K562 (cell line): ENCODE measurements at regions not wholly inside any gene's neighbourhood (a gene's known extent, or its start where the extent isn't known, plus 50 kb on each side); places are given as distances from the start of the nearest gene placed in this dataset.

ENCODE experiments used
- ATAC-seq: fragments of 200-7000 bp; cut with Tn5 transposase; 3 replicates; pipeline ENCODE4 v1.9.1; 2020; ENCODE audit warnings: moderate library complexity
- BruUV-seq: library from RNA; stranded (reverse); fragments of 400-500 nt; replicated peaks from 2 replicates; lab custom pipeline; 2021; lab: Mats Ljungman, UMichigan
- CTCF ChIA-PET: fragments of 300-600 bp; formaldehyde crosslinking; extraction: SDS; loops from one replicate; lab custom pipeline; 2021; ENCODE audit warnings: low intra/inter-chr PET ratio; lab: Yijun Ruan, JAX
- POLR2A ChIA-PET: fragments of 300-600, 350-650 bp; sonication (Branson Sonifier 250); formaldehyde crosslinking; extraction: SDS; loops from one replicate; lab custom pipeline; 2021; ENCODE audit warnings: antibody characterized with exemption, inconsistent platforms; lab: Yijun Ruan, JAX
- DNase-seq, 4 experiments: peaks; one replicate each; pipeline versions ENCODE4 v3.0.0 to v3.0.0-alpha.2; 2011 to 2018; ENCODE audit warnings: low spot score in 3 of 4, mixed read lengths in 3 of 4; ENCODE audit errors: extremely low read depth in 1 of 4
- FAIRE-seq: peaks from 2 replicates; lab custom pipeline; 2011; peaks lifted over from hg19 to GRCh38; lab: Jason Lieb, UNC
- H2AFZ ChIP-seq: 2 replicates; pipeline ENCODE4 v1.6.0; 2011; ENCODE audit warnings: low read depth, low read length, control low read depth, inconsistent platforms
- H3K27ac ChIP-seq: fragments of 200-600 bp; 3 replicates; pipeline ENCODE4 v1.8.0; 2011; ENCODE audit warnings: low read depth, mild to moderate bottlenecking, control low read depth, inconsistent platforms, low read length, moderate library complexity, mixed read lengths; ENCODE audit errors: extremely low read depth
- H3K27me3 ChIP-seq, 2 experiments: fragments of 300-600 bp in 1 of 2; 2 replicates in 1 of 2; 3 replicates in 1 of 2; pipeline versions ENCODE4 v1.6.0 to v1.8.0; 2011; ENCODE audit warnings: inconsistent platforms in 2 of 2, low read length in 2 of 2, mild to moderate bottlenecking in 1 of 2, mixed read lengths in 1 of 2, moderate library complexity in 1 of 2; ENCODE audit not compliant: control insufficient read depth in 2 of 2, insufficient read depth in 2 of 2
- H3K36me3 ChIP-seq: fragments of 300-600 bp; 3 replicates; pipeline ENCODE4 v1.8.0; 2011; ENCODE audit warnings: mild to moderate bottlenecking, low read length, inconsistent platforms; ENCODE audit not compliant: control insufficient read depth, insufficient read depth
- H3K4me1 ChIP-seq, 2 experiments: fragments of 200-600 bp in 1 of 2; replicated peaks in 1 of 2; 2 replicates in 1 of 2; 3 replicates in 1 of 2; pipeline versions ENCODE4 v1.5.1 to v1.8.0; 2011; ENCODE audit warnings: inconsistent platforms in 2 of 2, low read length in 2 of 2, mild to moderate bottlenecking in 1 of 2, mixed read lengths in 1 of 2, moderate library complexity in 1 of 2; ENCODE audit not compliant: control insufficient read depth in 2 of 2, insufficient read depth in 2 of 2
- H3K4me2 ChIP-seq: 2 replicates; pipeline ENCODE4 v1.6.1; 2011; ENCODE audit warnings: low read length, control low read depth, inconsistent platforms, mixed read lengths; ENCODE audit not compliant: insufficient read depth
- H3K4me3 ChIP-seq: fragments of 200-600 bp; sonication (generic), shearing (Covaris generic); 2 replicates; pipeline ENCODE4 v1.5.1; 2016; ENCODE audit warnings: control low read depth, inconsistent platforms
- H3K79me2 ChIP-seq: fragments of 200-600 bp; 3 replicates; pipeline ENCODE4 v1.8.0; 2011; ENCODE audit warnings: low read length, inconsistent platforms; ENCODE audit not compliant: control insufficient read depth, insufficient read depth
- H3K9ac ChIP-seq, 2 experiments: 2 replicates each; pipeline versions ENCODE4 v1.6.0 to v1.6.1; 2011; ENCODE audit warnings: low read depth in 2 of 2, low read length in 2 of 2, control low read depth in 1 of 2, inconsistent platforms in 1 of 2, mild to moderate bottlenecking in 1 of 2, mixed read lengths in 1 of 2; ENCODE audit not compliant: insufficient read depth in 1 of 2
- H3K9me1 ChIP-seq: one replicate; pipeline ENCODE4 v1.6.0; 2011; ENCODE audit warnings: inconsistent platforms, mild to moderate bottlenecking, low read length, moderate library complexity; ENCODE audit not compliant: control insufficient read depth, insufficient read depth
- H3K9me3 ChIP-seq: replicated peaks from 2 replicates; pipeline ENCODE4 v1.5.1; 2011; ENCODE audit warnings: low read depth, low read length, inconsistent platforms; ENCODE audit not compliant: control insufficient read depth, insufficient read depth
- H4K20me1 ChIP-seq: replicated peaks from 2 replicates; pipeline ENCODE4 v1.6.1; 2011; ENCODE audit warnings: low read length, inconsistent platforms, mixed read lengths; ENCODE audit not compliant: control insufficient read depth, insufficient read depth
- BMI1 ChIP-seq: fragments of 150-350 bp; IDR thresholded peaks from 2 replicates; pipeline ENCODE4 v1.6.1; 2014; ENCODE audit warnings: low read length
- BRD9 ChIP-seq: fragments of 450-650 bp; IDR thresholded peaks from 2 replicates; pipeline ENCODE4 v1.6.1; 2018; ENCODE audit warnings: low read depth; ENCODE audit not compliant: partially characterized antibody
- CBX1 ChIP-seq: sonication (generic); IDR thresholded peaks from 2 replicates; pipeline ENCODE4 v1.6.1; 2016; ENCODE audit warnings: antibody characterized with exemption, low read depth, mild to moderate bottlenecking
- CTCFL ChIP-seq: IDR thresholded peaks from 2 replicates; pipeline ENCODE4 v1.6.1; 2011; ENCODE audit warnings: borderline replicate concordance, low read depth, mild to moderate bottlenecking, moderate library complexity, low read length; ENCODE audit not compliant: insufficient read depth, poor library complexity, severe bottlenecking
- KAT2B ChIP-seq: IDR thresholded peaks from one replicate; pipeline ENCODE4 v1.6.1; 2012; ENCODE audit warnings: low read depth, mild to moderate bottlenecking, control low read depth, inconsistent platforms, low read length, moderate library complexity
- RERE ChIP-seq: sonication (generic); formaldehyde crosslinking; IDR thresholded peaks from 2 replicates; pipeline ENCODE4 v1.8.0; 2023; ENCODE audit warnings: missing genetic modification reagents, mild to moderate bottlenecking, borderline replicate concordance
- SNIP1 ChIP-seq: fragments of 450-650 bp; IDR thresholded peaks from 2 replicates; pipeline ENCODE4 v1.7.1; 2017; ENCODE audit warnings: low read depth, mild to moderate bottlenecking
- TSC22D4 ChIP-seq: fragments of 450-650 bp; IDR thresholded peaks from 2 replicates; pipeline ENCODE4 v1.6.1; 2016; ENCODE audit warnings: missing genetic modification characterization, missing biosample characterization, control low read depth
- ZBTB9 ChIP-seq: fragments of 450-650 bp; formaldehyde crosslinking; IDR thresholded peaks from 2 replicates; pipeline ENCODE4 v1.4.0; 2020; ENCODE audit warnings: mild to moderate bottlenecking, moderate library complexity
- ZKSCAN8 ChIP-seq: fragments of 200-800 bp; sonication (Bioruptor generic); IDR thresholded peaks from 2 replicates; pipeline ENCODE4 v1.6.1; 2016; ENCODE audit warnings: missing genetic modification characterization, missing compliant biosample characterization
- ZNF696 ChIP-seq: fragments of 250-450 bp; sonication (Bioruptor Pico); conservative IDR thresholded peaks from 2 replicates; pipeline ENCODE4 v1.4.0; 2020; ENCODE audit warnings: mild to moderate bottlenecking, moderate library complexity
- WGBS: fragments of 100-300 bp; shearing (Covaris generic); methylation state at CpG from one replicate; pipeline ENCODE4 v1.1.6; 2016; ENCODE audit warnings: low coverage, mixed read lengths; ENCODE audit not compliant: insufficient coverage; ENCODE audit errors: missing lambda C conversion rate; 5-methylcytosine and 5-hydroxymethylcytosine counted together
- in situ Hi-C: fragments of 300-500 bp; cut with MboI; formaldehyde crosslinking; loops from 4 replicates; pipeline ENCODE4 v1.15.0; 2018; ENCODE audit warnings: inconsistent platforms, mixed read lengths
- intact Hi-C: fragments of 100-400 bp; cut with micrococcal nuclease; formaldehyde crosslinking; loops from 2 replicates; pipeline ENCODE4 v1.14.2; 2022

- no peak for TF ChIP-seq RERE (CRISPR knock-in tag)
Observed at GRCh38 chr13:103514188-103514587, 448.0 kb upstream of the SLC10A2 start (continued).

GRCh38 chr13:103510007-103510535 lies 443.9 kb upstream of the SLC10A2 start:
- WGBS, result 2% methylated on average over 10 of the region's 13 CpGs
- DNase-seq, result no peak
- Histone ChIP-seq H3K4me2 (no peak overlapping the region), H3K27ac (no peak overlapping the region), H2AFZ (no peak overlapping the region), H3K9me1 (no peaks in the 10 kb centered on the region), H3K9me3 (no peaks in the 10 kb centered on the region), H3K27me3 (no peaks in the 10 kb centered on the region), H3K4me3 (no peak overlapping the region)
- POLR2A ChIA-PET, result no interaction called here
- CTCF ChIA-PET, result no interaction called here
- no peak for TF ChIP-seq CBX1
- TF ChIP-seq TSC22D4 (tag), result no peak
- no peak for TF ChIP-seq ZBTB9 (CRISPR knock-in tag)
- no peak for TF ChIP-seq SNIP1
- no peak for TF ChIP-seq ZKSCAN8 (CRISPR knock-in tag)
- TF ChIP-seq CTCFL, result no peak
- no peak for TF ChIP-seq KAT2B
- no peak for TF ChIP-seq ZNF696 (CRISPR knock-in tag)
- TF ChIP-seq BRD9, result no peak
- TF ChIP-seq BMI1, result no peak
- TF ChIP-seq, all 486 proteins: peak for 0
- no peaks in the 10 kb centered on the region for H3K4me1 ChIP-seq
- no TSS peak for BruUV-seq
- no peaks in the 10 kb centered on the region for H3K36me3 ChIP-seq
- no peaks in the 10 kb centered on the region for H4K20me1 ChIP-seq
- ATAC-seq (no peak), FAIRE-seq (no peak)
- in situ Hi-C loops, result no loop called here
- no peaks in the 10 kb centered on the region for H3K79me2 ChIP-seq
- intact Hi-C loops, result no loop called here
- H3K9ac ChIP-seq, result no peak overlapping the region
